Endothelial cell of umbilical vein (primary cell): ENCODE measurements at regions not wholly inside any gene's neighbourhood (a gene's known extent, or its start where the extent isn't known, plus 50 kb on each side); places are given as distances from the start of the nearest gene placed in this dataset.
"Not testable (repeated sequence)": the region's sequence is repeated elsewhere in the genome, so short reads cannot be mapped to it uniquely, and the experiment has no call there.

Source experiments
- BruUV-seq: library from RNA; stranded (reverse); fragments of 400-500 nt; replicated peaks from 2 replicates; lab custom pipeline; 2021; lab: Mats Ljungman, UMichigan
- CTCF ChIA-PET: fragments of 300-600, 350-600 bp; sonication (Branson Sonifier 250); formaldehyde crosslinking; loops from one replicate; lab custom pipeline; 2021; ENCODE audit warnings: antibody characterized with exemption, inconsistent platforms; lab: Charles Lee
- POLR2A ChIA-PET: fragments of 300-600, 350-600 bp; sonication (Branson Sonifier 250); formaldehyde crosslinking; loops from one replicate; lab custom pipeline; 2021; ENCODE audit warnings: antibody characterized with exemption, inconsistent platforms; lab: Charles Lee
- DNase-seq: peaks from one replicate; pipeline ENCODE4 v3.0.0-alpha.2; 2011; ENCODE audit warnings: low read depth, low spot score
- FAIRE-seq: peaks from 2 replicates; lab custom pipeline; 2011; peaks lifted over from hg19 to GRCh38; lab: Jason Lieb, UNC
- H2AFZ ChIP-seq: 2 replicates; pipeline ENCODE4 v1.6.0; 2012; ENCODE audit warnings: low read depth, low read length, control low read depth, inconsistent platforms
- H3K27ac ChIP-seq: 2 replicates; pipeline ENCODE4 v1.5.1; 2011; ENCODE audit warnings: low read depth, mild to moderate bottlenecking, control low read depth, low read length, moderate library complexity; ENCODE audit not compliant: insufficient read depth
- H3K27me3 ChIP-seq, 2 experiments: 2 replicates each; pipeline versions ENCODE4 v1.6.0 to v1.6.1; 2011; ENCODE audit warnings: low read length in 2 of 2, mixed read lengths in 1 of 2; ENCODE audit not compliant: control insufficient read depth in 2 of 2, insufficient read depth in 2 of 2
- H3K36me3 ChIP-seq, 2 experiments: 2 replicates in 1 of 2; 3 replicates in 1 of 2; pipeline ENCODE4 v1.5.1; 2011; ENCODE audit warnings: low read length in 2 of 2, mild to moderate bottlenecking in 1 of 2, moderate library complexity in 1 of 2; ENCODE audit not compliant: control insufficient read depth in 2 of 2, insufficient read depth in 2 of 2; ENCODE audit errors: extremely low read depth in 1 of 2
- H3K4me1 ChIP-seq: 3 replicates; pipeline ENCODE4 v1.5.1; 2011; ENCODE audit warnings: mild to moderate bottlenecking, low read length; ENCODE audit not compliant: control insufficient read depth, insufficient read depth; ENCODE audit errors: extremely low read depth
- H3K4me2 ChIP-seq: 2 replicates; pipeline ENCODE4 v1.6.1; 2011; ENCODE audit warnings: low read length, control low read depth, mixed read lengths; ENCODE audit not compliant: insufficient read depth
- H3K4me3 ChIP-seq, 3 experiments: fragments of 200-600 bp in 1 of 3; sonication (generic), shearing (Covaris generic) in 1 of 3; replicated peaks in 1 of 3; 2 replicates each; pipeline ENCODE4 v1.5.1; 2011 to 2016; ENCODE audit warnings: control low read depth in 3 of 3, low read length in 3 of 3, mild to moderate bottlenecking in 2 of 3, inconsistent platforms in 1 of 3, low read depth in 1 of 3, moderate library complexity in 1 of 3; ENCODE audit not compliant: insufficient read depth in 1 of 3
- H3K79me2 ChIP-seq: 2 replicates; pipeline ENCODE4 v1.6.0; 2012; ENCODE audit warnings: low read length, inconsistent platforms; ENCODE audit not compliant: control insufficient read depth, insufficient read depth
- H3K9ac ChIP-seq: replicated peaks from 2 replicates; pipeline ENCODE3; 2011; ENCODE audit warnings: low read length, control low read depth; ENCODE audit not compliant: insufficient read depth; ENCODE audit errors: extremely low read depth
- H3K9me1 ChIP-seq: replicated peaks from 3 replicates; pipeline ENCODE4 v1.6.0; 2011; ENCODE audit warnings: mild to moderate bottlenecking, low read length; ENCODE audit not compliant: control insufficient read depth, insufficient read depth; ENCODE audit errors: extremely low read depth
- H3K9me3 ChIP-seq: replicated peaks from 2 replicates; pipeline ENCODE4 v1.5.1; 2012; ENCODE audit warnings: low read length, inconsistent platforms; ENCODE audit not compliant: control insufficient read depth, insufficient read depth
- H4K20me1 ChIP-seq: replicated peaks from 2 replicates; pipeline ENCODE3; 2011; ENCODE audit warnings: mild to moderate bottlenecking, low read length; ENCODE audit not compliant: control insufficient read depth, insufficient read depth; ENCODE audit errors: extremely low read depth
- CTCF ChIP-seq, 2 donors: IDR thresholded peaks; 1 replicate in 1 of 2; 2 replicates in 1 of 2; pipeline ENCODE4 v1.5.1; 2011; ENCODE audit warnings: low read length in 2 of 2, mild to moderate bottlenecking in 2 of 2, moderate library complexity in 2 of 2, control low read depth in 1 of 2, inconsistent platforms in 1 of 2, low read depth in 1 of 2; ENCODE audit not compliant: insufficient read depth in 1 of 2; ENCODE audit errors: extremely low read depth in 1 of 2
- EZH2 ChIP-seq: IDR thresholded peaks from 2 replicates; pipeline ENCODE4 v1.6.1; 2012; ENCODE audit warnings: borderline replicate concordance, low read depth, mild to moderate bottlenecking, moderate library complexity, low read length, inconsistent platforms; ENCODE audit not compliant: severe bottlenecking
- FOS ChIP-seq: IDR thresholded peaks from 2 replicates; pipeline ENCODE4 v1.6.1; 2011; ENCODE audit warnings: mild to moderate bottlenecking, low read length, moderate library complexity, borderline replicate concordance; ENCODE audit not compliant: insufficient read depth
- GATA2 ChIP-seq: IDR thresholded peaks from 2 replicates; pipeline ENCODE4 v1.7.0; 2011; ENCODE audit warnings: low read depth, mild to moderate bottlenecking, moderate library complexity, mixed read lengths, low read length; ENCODE audit not compliant: insufficient read length, insufficient read depth
- JUN ChIP-seq: IDR thresholded peaks from 2 replicates; pipeline ENCODE4 v1.6.1; 2011; ENCODE audit warnings: borderline replicate concordance, low read depth; ENCODE audit not compliant: insufficient read length, insufficient read depth
- MAX ChIP-seq: IDR thresholded peaks from 2 replicates; pipeline ENCODE4 v1.6.1; 2011; ENCODE audit not compliant: insufficient read depth, insufficient read length
- MYC ChIP-seq: IDR thresholded peaks from one replicate; pipeline ENCODE4 v1.6.1; 2011; ENCODE audit warnings: mild to moderate bottlenecking, low read depth, low read length
- POLR2A ChIP-seq: IDR thresholded peaks from 2 replicates; pipeline ENCODE4 v1.6.1; 2012; ENCODE audit warnings: low read depth, mild to moderate bottlenecking, control low read depth, low read length
- POLR2AphosphoS5 ChIP-seq: IDR thresholded peaks from 2 replicates; pipeline ENCODE4 v1.6.1; 2012; ENCODE audit warnings: low read depth, mild to moderate bottlenecking, control low read depth, low read length, moderate library complexity; ENCODE audit not compliant: insufficient read depth
- dilution Hi-C: fragments of 300-500 bp; cut with MboI; formaldehyde crosslinking; loops from one replicate; pipeline ENCODE4 v1.15.0; 2019; ENCODE audit warnings: low sequenced_read_pairs; ENCODE audit not compliant: extremely low pct_ligation_motif_present
- intact Hi-C: fragments of 100-400 bp; cut with micrococcal nuclease; formaldehyde crosslinking; loops from one replicate; pipeline ENCODE4 v1.10.0; 2022

GRCh38 chr4:114332119-114332518 lies 266.5 kb upstream of the UGT8 start:
- Histone ChIP-seq H3K27ac (no peak overlapping the region), H3K9me3 (no peaks in the 10 kb centered on the region), H3K9me1 (no peaks in the 10 kb centered on the region), H3K4me1 (no peaks in the 10 kb centered on the region), H3K27me3 (no peaks in the 10 kb centered on the region), H3K36me3 (no peaks in the 10 kb centered on the region), H2AFZ (no peak overlapping the region), H3K79me2 (no peaks in the 10 kb centered on the region), H3K4me2 (no peak overlapping the region), H4K20me1 (no peaks in the 10 kb centered on the region), H3K9ac (no peak overlapping the region), H3K4me3 (no peak overlapping the region)
- dilution Hi-C loops (no loop called here), intact Hi-C loops (no loop called here)
- CTCF ChIA-PET, result no interaction called here
- DNase-seq (no peak), FAIRE-seq (no peak)
- POLR2A ChIA-PET, result no interaction called here
- TF ChIP-seq FOS, result no peak
- no peak for TF ChIP-seq MAX
- no peak for TF ChIP-seq CTCF (IDR thresholded peaks at IDR 0.05; ENCODE audit: extremely low read depth in 1 of 2, insufficient read depth in 1 of 2, low read depth in 1 of 2, low read length in 2 of 2)
- no peak for TF ChIP-seq POLR2A
- TF ChIP-seq MYC, result no peak
- TF ChIP-seq JUN, result no peak
- no peak for TF ChIP-seq GATA2
- TF ChIP-seq EZH2, result no peak
- TF ChIP-seq POLR2AphosphoS5, result no peak
- no TSS peak for BruUV-seq

DNA sequence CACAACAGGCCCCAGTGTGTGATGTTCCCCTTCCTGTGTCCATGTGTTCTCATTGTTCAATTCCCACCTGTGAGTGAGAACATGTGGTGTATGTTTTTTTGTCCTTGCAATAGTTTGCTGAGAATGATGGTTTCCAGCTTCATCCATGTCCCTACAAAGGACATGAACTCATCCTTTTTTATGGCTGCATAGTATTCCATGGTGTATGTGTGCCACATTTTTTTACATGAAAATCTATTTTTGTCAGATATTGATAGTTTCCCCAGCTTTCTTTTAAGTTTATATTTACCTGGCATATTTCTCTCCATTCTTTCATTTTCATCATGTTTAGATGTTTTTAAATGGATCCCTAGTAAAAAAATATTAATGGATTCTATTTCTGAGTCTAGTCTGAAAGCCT lies 264.2 kb upstream of the UGT8 start:
- H3K36me3 ChIP-seq, intact Hi-C loops, DNase-seq, H3K9me3 ChIP-seq, H2AFZ ChIP-seq, H3K4me2 ChIP-seq, dilution Hi-C loops, H3K4me1 ChIP-seq, H3K79me2 ChIP-seq, H3K9ac ChIP-seq, H3K4me3 ChIP-seq, BruUV-seq, H3K27me3 ChIP-seq, H4K20me1 ChIP-seq, CTCF ChIA-PET, H3K27ac ChIP-seq, H3K9me1 ChIP-seq, POLR2A ChIA-PET, FAIRE-seq: not testable (repeated sequence)
